ENCODE measurements at regions not wholly inside any gene's neighbourhood (a gene's known extent, or its start where the extent isn't known, plus 50 kb on each side); places are given as distances from the start of the nearest gene placed in this dataset.
"Not testable (repeated sequence)": the region's sequence is repeated elsewhere in the genome, so short reads cannot be mapped to it uniquely, and the experiment has no call there.

DNA sequence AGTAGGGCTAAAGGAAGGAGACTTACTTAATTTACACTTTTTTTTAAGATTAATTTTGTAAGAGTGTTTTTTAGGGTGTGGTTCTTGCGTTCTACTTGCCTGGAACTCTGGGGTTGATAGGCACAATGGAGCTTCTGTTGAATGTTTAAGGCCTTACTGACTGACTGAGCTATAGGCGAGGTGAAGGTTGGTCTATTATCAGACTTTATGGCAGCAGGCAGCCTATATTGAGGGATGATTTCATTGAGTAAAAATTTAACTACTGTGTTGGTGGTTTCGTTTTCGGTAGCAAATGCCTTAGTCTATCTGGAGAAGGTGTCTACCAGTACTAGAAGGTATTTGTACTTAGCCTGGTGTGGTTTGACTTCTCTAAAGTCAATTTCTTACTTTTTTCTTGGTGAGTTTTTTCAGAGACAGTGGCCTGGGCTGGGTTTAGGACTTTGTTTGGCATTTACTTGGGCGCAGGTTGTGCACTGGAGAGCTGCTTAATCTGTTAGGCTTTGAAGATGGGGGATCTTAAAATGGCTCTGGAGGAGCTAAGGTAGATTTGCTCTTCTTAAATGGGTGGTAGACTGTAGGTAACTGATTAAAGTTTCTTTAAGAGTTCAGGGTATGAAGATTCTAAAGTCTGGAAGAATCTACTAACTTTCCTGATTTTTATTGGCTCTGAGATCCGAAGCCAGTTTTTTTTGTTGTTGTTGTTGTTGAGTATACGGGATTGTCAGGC is 164.5 kb upstream of the CCZ1B start:
- DNase-seq (ENCODE audit: low spot score): peak; percentile 60

DNA sequence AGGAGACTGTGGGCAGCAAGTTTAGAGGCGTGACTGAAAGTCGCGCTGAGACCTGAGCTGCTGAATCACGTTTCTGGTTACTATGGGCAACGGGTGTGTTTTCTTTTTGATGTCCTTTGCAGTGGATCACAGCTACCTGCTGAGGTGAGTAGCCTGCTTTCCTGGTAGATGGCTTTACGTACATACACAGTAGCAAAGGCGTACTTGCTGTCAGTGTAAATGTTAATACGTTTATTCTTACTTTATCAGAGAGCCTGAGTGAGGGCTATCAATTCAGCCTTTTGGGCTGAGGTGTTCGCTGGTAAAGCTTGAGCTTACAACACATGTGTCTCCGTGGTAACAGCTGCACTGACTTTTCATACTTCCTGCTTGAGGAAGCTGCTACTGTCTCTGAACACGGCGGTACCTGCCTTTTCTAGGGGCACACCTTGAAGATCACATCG is 165.1 kb upstream of the CCZ1B start:
- peak; percentile 49 for DNase-seq (ENCODE audit: low spot score)

DNA sequence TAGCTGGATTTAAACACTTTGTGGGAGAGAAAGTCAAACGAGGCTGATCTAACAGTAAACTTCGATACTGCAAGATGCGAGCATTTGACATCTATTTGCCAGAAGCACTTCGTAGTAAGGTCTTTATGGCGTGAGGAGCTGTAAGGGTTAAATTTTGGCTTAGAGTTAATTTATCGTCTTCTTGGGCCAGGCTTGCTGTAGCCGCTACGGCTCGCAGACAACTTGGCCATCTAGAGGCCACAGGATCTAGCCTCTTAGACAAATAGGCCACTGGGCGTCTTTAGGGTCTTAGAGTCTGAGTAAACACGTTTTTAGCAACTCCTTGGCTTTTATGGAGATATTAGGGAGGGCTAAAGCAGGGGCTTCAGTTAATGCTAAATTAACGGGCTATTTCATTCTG is 165.6 kb upstream of the CCZ1B start:
- not testable (repeated sequence) for DNase-seq (ENCODE audit: low spot score)

DNA sequence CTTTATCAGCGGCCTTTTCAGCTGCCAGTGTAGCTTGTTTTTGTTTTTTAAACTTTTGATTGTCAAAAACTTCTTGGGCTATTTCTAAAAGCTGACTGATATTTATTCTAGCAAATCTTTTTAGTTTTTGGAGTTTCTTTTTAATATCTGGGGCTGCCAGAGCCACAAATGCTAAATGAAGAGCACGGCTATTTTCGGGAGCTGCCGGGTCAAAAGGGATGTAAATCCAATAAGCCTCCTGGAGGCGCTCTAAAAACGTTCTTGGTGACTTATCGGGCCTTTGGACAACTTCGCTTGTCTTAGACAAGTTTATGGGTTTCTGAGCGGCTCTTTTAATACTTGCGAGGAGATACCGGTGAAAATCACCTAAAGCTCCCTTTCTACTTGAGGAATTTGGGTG is 166.1 kb upstream of the CCZ1B start:
- not testable (repeated sequence) for DNase-seq (ENCODE audit: low spot score)

DNA sequence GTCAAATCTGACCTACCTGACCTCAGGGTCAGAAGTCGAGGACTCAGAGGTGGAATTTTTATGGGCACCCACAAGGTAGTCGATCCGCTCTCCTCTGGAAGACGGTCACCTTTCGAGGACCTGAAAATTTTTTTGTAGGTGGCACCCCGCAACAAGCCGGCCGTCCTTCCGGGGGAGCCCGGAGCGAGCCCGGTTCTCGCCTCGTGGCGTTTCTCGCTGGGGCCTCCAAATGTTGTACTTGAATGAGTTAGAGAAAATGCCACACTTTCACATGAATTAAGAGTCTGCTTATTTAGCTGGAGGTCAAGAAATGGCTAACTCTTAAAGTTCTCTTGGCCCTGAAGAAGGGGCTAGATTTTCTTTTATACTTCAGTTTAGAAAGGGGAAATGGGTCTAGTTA is 169.0 kb upstream of the CCZ1B start:
- not testable (repeated sequence) for DNase-seq (ENCODE audit: low spot score)

DNA sequence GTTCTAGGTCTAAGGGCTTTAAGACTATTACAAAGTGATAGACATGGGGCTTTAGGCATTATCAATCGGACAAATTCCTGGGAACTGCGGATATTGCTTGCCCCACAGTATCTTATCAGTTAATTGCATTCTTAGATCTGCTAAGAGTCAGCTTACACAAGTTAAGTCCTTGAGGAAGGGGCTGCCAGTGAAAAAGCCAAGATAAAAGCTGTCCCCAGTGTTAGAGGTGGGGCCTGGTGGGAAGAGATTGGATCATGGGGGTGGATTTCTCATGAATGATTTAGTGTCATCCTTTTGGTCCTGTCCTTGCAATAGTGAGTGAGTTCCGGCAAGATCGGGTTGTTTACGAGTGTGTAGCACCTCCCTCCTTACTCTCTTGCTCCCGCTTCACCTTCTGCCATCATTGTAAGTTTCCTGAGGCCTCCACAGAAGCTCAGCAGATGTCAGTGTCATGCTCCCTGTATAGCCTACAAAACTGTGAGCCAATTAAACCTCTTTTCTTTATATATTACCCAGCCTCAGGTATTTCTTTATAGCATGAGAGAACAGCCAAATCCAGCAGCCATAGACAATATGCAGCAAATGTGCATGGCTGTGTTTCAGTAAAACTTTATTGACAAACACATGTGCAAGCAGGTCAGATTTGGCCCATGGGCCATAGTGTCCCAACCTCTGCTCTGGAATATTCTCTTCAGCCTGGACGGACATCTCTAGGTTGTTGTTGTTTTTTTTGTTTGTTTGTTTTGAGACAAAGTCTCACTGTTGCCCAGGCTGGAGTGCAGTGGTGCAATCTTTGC is 169.6 kb upstream of the CCZ1B start:
- not testable (repeated sequence) for DNase-seq (ENCODE audit: low spot score)

DNA sequence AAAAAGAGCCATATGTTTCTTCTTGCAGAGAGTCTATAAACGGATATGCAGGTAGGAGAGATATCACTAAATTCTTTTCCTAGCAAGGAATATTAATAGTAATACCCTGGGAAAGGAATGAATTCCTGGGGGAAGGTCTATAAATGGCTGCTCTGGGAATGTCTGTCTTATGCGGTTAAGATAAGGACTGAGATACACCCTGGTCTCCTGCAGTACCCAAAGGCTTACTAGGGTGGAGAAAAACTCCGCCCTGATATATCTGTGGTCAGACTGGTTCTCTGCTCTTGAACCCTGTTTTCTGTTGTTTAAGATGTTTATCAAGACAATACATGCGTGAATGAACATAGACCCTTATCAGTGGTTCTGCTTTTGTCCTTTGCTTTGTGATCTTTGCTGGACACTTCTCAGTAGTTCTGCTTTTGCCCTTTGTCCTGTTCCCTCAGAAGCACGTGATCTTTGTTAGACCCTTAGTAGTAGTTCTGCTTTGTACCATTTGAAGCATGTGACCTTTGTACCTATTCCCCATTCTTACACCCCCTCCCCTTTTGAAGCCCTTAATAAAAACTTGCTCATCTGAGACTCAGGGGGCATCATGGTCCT is 173.1 kb upstream of the CCZ1B start:
- not testable (repeated sequence) for DNase-seq (ENCODE audit: low spot score)

DNA sequence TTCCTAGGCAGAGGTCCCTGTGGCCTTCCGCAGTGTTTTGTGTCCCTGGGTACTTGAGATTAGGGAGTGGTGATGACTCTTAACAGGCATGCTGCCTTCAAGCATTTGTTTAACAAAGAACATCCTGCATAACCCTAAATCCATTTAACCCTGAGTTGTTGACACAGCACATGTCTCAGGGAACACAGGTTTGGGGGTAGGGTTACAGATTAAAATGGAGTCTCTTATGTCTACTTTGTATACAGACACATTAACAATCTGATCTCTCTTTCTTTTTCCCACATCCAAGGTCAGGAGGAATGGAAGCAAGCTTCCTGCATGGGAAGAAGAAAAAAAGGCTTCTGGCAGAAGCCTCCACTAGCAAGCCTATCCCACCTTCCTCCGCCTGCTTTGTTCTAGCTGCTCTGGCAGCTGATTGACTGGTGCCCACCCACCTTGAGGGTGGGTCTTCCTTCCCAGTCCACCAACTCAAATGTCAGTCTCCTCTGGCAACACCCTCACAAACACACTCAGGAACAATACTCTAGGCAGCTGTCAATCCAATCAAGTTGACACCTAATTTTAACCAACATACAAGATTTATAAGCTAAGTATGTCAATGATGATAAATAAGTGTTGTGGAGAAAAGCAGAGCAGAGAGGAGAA is 176.5 kb upstream of the CCZ1B start:
- no peak for DNase-seq (ENCODE audit: low spot score)

DNA sequence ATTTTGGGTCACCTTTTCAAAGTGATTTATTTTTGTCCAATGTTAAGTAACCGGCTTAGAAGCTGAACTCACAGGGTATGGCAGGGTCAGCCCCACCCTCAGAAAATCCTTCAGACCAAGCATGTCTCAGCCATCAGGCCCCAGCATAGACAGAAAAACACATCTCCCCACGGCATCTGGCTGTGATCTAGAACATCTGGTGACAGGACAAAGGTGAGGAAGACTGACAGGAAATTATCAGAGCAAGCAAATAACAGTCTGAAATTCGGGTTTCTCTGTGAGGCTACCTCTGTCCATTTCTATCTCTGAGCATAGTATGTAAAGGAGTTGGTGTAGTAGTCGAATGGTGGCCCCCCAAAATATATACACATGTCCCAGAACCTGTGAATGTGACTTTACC is 177.0 kb upstream of the C1GALT1 start:
- DNase-seq (ENCODE audit: low spot score): no peak

DNA sequence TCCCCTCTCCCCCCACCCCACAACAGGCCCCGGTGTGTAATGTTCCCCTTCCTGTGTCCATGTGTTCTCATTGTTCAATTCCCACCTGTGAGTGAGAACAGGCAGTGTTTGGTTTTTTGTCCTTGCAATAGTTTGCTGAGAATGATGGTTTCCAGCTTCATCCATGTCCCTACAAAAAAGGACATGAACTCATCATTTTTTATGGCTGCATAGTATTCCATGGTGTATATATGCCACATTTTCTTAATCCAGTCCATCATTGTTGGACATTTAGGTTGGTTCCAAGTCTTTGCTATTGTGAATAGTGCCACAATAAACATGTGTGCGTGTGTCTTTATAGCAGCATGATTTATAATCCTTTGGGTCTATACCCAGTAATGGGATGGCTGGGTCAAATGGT is 176.4 kb upstream of the C1GALT1 start:
- DNase-seq (ENCODE audit: low spot score): not testable (repeated sequence)

DNA sequence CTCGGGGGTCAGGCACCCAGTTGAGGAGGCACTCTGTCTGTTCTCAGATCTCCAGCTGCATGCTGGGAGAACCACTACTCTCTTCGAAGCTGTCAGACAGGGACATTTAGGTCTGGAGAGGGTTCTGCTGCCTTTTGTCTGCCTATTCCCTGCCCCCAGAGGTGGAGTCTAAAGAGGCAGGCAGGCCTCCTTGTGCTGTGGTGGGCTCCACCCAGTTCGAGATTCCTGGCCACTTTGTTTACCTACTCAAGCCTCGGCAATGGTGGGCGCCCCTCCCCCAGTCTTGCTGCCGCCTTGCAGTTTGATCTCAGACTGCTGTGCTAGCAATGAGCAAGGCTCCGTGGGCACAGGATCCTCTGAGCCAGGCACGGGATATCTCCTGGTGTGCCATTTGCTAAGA is 171.1 kb upstream of the C1GALT1 start:
- DNase-seq (ENCODE audit: low spot score): not testable (repeated sequence)

DNA sequence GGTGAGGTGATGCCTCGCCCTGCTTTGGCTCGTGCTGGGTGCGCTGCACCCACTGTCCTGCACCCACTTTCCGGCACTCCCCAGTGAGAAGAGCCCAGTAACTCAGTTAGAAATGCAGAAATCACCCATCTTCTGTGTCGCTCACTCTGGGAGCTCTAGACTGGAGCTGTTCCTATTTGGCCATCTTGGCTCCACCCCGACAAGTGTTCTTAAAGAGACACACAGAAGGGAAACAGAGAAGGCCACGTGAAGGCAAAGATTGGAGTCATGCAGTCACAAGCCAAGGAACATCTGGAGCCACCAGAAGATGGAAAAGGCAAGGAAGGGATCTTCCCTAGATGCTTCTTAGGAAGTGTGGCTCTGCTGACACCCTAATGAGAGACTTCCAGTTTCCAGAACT is 170.6 kb upstream of the C1GALT1 start:
- not testable (repeated sequence) for DNase-seq (ENCODE audit: low spot score)

DNA sequence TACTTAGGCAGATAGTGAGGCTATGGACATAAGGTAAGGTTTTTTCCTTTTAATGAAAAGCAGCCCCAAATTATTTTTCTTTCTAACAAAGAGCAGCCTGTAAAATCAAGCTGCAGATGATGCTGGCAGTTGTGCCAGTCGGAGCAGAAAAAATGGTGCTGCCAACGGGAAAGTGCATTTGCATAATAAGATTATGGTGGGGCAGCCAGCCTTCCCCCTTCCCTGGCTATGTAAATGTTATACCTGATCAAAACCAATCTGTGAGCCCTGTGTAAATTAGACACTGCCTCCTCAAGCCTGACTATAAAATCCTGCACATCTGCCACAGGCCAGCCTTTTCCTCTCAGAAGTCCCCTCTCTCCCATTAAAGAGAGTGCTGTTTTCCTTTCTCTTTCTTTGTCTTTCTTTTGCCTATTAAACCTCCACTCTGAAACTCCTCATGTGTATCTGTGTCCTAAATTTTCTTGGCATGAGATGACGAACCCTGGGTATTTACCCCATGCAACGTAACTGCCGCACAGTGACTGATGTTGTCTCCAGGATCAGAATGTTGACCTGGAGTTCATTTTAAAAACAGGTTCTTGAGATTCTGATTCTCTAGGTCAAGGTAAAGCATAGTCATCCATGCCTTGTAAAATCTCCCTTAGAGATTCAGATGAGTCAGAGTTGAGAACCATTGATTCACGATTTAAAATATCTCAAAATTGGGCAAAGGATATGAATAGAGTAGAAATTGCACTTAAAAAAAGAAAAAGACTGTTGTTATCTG is 167.3 kb upstream of the C1GALT1 start:
- DNase-seq (ENCODE audit: low spot score): no peak

DNA sequence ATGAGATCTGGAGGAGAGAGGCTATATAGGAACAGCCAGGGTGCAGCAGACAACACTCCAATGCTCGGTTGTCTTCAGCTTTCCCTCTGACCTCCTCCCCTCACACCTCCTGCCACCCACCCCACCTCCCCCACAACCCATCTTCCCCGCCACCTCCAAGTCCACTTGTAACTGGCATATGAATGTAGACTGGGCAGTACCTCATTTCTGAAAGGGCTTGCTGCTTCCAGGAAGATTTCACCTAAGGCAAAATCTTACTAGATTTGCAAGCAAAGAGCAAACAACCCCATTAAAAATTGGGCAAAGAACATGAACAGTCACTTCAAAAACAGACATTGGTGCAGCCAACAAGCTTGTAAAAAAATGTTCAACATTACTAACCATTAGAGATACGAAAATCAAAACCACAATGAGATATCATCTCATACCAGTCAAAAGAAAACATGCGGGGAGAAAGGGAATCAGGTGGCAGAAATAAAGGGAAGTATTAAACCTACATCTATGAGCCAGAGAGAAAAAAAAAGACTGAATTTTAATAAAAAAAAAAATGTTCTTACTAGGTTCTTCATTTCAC is 164.6 kb upstream of the C1GALT1 start:
- peak; percentile 41 for DNase-seq (ENCODE audit: low spot score)

DNA sequence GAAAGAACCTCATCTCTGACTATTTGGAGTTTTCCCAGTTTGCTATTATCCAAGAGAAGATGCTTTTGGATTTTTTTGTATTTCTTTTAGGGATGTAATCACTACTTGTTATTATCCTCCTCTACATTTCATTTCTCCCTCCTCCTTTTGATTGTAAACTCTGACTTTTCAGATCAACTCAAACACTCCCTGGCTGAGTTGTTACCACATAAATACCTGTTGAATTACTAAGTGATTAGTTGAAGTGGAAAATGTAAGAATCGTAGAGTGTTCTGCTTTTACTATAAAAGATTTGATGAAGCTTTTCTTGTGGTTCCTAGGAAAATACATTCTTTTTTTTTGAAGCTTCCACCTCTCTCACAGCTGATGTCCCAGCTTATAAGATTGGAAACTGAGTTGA is 164.1 kb upstream of the C1GALT1 start:
- DNase-seq (ENCODE audit: low spot score): peak; percentile 28

DNA sequence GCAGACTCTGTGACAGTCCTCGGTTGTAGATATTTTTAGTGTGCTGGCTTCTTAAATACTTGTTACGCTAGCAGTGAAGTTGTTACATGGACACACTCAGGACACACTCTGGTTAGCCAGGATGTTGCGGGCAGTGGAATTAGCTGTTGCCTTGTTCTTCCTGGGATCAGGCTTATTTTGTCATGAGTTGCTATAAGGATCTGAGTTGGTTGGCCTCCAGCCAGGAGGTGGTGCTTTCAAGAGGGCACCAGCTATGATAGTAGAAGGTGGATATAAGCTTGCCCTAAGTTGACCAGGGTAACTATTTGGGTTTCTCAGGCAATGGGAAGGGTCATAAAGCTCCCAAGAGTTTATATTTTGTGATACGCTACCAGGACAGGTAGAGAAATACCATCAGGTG is 150.1 kb upstream of the C1GALT1 start:
- DNase-seq (ENCODE audit: low spot score): no peak

DNA sequence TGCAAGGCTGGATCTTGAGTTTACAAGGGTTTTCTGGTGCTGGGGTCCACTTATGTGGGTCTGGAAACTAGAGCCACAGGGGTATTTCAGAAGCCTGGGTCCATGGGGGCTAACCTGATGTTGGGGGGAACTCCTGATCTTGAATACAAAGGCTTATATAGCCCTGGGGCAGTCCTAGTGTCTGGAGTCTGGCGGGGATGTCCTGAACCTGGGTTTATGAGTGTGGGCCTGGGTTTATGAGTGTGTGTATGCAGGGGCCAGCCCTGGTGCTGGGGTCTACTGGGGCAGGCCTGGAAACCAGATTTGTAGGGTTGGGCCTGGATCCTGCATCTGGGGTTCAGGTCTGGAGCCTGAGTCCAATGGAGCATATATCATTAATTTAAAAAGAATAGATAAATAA is 146.5 kb upstream of the C1GALT1 start:
- DNase-seq (ENCODE audit: low spot score): no peak

DNA sequence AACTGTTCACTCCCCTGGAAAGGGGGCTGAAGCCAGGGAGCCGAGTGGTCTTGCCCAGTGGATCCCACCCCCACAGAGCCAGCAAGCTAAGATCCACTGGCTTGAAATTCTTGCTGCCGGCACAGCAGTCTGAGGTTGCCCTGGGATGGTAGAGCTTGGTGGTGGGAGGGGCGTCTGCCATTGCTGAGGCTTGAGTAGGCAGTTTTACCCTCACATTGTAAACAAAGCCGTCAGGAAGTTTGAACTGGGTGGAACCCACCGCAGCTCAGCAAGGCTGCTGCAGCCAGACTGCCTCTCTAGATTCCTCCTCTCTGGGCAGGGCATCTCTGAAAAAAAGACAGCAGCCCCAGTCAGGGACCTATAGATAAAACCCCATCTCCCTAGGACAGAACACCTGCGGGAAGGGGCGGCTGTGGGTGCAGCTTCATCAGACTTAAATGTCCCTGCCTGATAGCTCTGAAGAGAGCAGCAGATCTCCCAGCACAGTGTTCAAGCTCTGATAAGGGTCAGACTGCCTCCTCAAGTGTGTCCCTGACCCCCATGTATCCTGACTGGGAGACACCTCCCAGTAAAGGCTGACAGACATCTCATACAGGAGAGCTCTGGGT is 140.0 kb upstream of the C1GALT1 start:
- not testable (repeated sequence) for DNase-seq (ENCODE audit: low spot score)

DNA sequence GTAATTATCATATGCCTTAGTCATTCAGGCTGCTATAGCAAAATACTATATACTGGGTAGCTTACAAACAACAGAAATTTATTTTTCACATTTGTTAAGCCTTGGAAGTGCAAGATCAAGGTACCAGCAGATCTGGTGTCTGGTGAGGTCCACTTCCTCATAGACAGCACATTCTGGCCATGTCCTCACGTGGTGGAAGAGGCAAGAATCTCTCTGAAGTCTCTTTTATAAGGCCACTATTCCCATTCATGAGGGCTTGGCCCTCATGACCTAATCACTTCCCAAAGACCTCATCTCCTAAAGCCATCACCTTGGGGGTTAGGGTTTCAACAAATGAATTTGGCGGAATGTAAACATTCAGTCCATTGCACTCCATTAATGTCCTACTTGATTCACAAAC is 137.5 kb upstream of the C1GALT1 start:
- DNase-seq (ENCODE audit: low spot score): no peak

DNA sequence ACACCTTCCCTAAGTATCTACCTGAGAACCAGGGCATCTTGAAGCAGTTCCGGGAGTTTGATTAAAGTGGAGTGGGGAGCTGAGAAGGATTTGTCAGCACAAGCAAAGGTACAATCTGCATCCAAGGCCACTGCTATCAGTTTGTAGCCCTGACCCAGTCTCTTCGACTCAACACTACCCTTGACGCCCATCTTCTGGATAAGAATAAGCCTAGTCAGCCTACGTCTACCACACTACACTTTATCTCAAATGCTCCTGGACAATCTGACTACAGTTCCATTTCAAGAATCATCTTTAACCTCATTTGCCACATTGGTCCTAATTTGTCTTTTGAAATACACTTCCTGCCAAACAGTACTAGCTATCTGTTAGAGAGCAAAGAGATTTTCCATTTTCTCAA is 134.1 kb upstream of the C1GALT1 start:
- no peak for DNase-seq (ENCODE audit: low spot score)
